ENCODE measurements at regions not wholly inside any gene's neighbourhood (a gene's known extent, or its start where the extent isn't known, plus 50 kb on each side); places are given as distances from the start of the nearest gene placed in this dataset.

DNA sequence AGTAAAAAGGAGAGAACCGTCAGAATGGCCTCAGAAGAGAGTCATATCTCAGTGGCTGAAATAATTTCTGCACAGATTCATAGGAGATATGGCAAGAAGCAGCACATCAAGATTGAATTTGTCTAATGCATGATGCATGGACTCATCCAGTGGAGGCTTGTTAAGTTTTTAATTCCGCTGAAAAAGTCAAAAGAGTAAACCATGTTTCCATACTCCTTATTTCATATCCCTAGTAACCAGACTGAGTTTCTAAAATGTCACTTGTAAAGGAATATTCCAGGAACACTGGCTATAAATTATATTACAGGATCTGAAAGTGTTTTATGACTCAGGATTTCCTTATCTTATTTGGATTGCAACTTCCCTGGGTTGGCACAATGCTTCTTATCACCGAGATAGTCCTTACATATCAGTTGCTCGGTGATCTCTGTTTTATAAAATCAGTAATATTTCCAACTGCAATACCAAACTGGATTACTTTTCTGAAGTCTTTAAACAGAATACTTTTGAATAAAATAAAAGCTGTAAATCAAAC is 180.2 kb upstream of the TSC22D1 start:
- TF ChIP-seq, protein P1, sequence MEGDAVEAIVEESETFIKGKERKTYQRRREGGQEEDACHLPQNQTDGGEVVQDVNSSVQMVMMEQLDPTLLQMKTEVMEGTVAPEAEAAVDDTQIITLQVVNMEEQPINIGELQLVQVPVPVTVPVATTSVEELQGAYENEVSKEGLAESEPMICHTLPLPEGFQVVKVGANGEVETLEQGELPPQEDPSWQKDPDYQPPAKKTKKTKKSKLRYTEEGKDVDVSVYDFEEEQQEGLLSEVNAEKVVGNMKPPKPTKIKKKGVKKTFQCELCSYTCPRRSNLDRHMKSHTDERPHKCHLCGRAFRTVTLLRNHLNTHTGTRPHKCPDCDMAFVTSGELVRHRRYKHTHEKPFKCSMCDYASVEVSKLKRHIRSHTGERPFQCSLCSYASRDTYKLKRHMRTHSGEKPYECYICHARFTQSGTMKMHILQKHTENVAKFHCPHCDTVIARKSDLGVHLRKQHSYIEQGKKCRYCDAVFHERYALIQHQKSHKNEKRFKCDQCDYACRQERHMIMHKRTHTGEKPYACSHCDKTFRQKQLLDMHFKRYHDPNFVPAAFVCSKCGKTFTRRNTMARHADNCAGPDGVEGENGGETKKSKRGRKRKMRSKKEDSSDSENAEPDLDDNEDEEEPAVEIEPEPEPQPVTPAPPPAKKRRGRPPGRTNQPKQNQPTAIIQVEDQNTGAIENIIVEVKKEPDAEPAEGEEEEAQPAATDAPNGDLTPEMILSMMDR (IDR thresholded peaks at IDR 0.05; ENCODE audit: extremely low read depth in 1 of 2, insufficient read depth in 1 of 2, low read depth in 1 of 2, low read length in 2 of 2): no peak
- no peak for TF ChIP-seq EZH2 (IDR thresholded peaks at IDR 0.05; ENCODE audit: borderline replicate concordance, low read depth, low read length, severe bottlenecking)
- peak; percentile 52 for TF ChIP-seq POLR2A (IDR thresholded peaks at IDR 0.05; ENCODE audit: low read depth, low read length)
- TF ChIP-seq GATA2 (IDR thresholded peaks at IDR 0.05; ENCODE audit: insufficient read depth, insufficient read length, low read depth, low read length): peak; percentile 91
- TF ChIP-seq FOS (IDR thresholded peaks at IDR 0.05; ENCODE audit: borderline replicate concordance, insufficient read depth, low read length): peak; percentile 23
- TF ChIP-seq POLR2AphosphoS5 (IDR thresholded peaks at IDR 0.05; ENCODE audit: insufficient read depth, low read depth, low read length): peak; percentile 45
- TF ChIP-seq MYC (IDR thresholded peaks at IDR 0.05; ENCODE audit: low read depth, low read length): no peak
- TF ChIP-seq, protein P2, sequence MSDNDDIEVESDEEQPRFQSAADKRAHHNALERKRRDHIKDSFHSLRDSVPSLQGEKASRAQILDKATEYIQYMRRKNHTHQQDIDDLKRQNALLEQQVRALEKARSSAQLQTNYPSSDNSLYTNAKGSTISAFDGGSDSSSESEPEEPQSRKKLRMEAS (IDR thresholded peaks at IDR 0.05; ENCODE audit: insufficient read depth, insufficient read length): no peak
- peak; percentile 71 for TF ChIP-seq JUN (IDR thresholded peaks at IDR 0.05; ENCODE audit: borderline replicate concordance, insufficient read depth, insufficient read length, low read depth)
